ENCODE measurements at regions not wholly inside any gene's neighbourhood (a gene's known extent, or its start where the extent isn't known, plus 50 kb on each side); places are given as distances from the start of the nearest gene placed in this dataset.

DNA sequence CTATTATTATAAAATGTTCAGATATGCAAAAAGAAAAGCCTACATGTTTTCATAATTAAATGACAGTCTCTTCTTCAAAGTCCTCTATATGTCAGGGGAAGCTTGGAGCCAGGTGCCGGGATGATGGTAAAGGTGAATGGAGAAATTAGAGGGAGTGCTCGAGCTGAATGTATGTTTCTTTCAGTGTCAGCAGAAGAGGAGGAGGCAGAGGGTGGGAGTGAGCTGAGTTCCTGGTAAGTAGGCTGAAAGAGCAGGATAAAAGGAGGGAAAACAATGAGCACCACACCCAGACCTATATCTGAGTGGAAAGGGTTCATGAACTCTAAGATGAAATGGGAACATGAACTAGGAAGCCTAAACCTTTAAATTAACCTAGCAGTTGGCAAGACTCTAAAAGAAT lies 307.6 kb upstream of the NBEA start:
- TF ChIP-seq, protein P1, sequence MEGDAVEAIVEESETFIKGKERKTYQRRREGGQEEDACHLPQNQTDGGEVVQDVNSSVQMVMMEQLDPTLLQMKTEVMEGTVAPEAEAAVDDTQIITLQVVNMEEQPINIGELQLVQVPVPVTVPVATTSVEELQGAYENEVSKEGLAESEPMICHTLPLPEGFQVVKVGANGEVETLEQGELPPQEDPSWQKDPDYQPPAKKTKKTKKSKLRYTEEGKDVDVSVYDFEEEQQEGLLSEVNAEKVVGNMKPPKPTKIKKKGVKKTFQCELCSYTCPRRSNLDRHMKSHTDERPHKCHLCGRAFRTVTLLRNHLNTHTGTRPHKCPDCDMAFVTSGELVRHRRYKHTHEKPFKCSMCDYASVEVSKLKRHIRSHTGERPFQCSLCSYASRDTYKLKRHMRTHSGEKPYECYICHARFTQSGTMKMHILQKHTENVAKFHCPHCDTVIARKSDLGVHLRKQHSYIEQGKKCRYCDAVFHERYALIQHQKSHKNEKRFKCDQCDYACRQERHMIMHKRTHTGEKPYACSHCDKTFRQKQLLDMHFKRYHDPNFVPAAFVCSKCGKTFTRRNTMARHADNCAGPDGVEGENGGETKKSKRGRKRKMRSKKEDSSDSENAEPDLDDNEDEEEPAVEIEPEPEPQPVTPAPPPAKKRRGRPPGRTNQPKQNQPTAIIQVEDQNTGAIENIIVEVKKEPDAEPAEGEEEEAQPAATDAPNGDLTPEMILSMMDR (IDR thresholded peaks at IDR 0.05; ENCODE audit: insufficient read depth, low read length), result no peak
- TF ChIP-seq, protein P2, sequence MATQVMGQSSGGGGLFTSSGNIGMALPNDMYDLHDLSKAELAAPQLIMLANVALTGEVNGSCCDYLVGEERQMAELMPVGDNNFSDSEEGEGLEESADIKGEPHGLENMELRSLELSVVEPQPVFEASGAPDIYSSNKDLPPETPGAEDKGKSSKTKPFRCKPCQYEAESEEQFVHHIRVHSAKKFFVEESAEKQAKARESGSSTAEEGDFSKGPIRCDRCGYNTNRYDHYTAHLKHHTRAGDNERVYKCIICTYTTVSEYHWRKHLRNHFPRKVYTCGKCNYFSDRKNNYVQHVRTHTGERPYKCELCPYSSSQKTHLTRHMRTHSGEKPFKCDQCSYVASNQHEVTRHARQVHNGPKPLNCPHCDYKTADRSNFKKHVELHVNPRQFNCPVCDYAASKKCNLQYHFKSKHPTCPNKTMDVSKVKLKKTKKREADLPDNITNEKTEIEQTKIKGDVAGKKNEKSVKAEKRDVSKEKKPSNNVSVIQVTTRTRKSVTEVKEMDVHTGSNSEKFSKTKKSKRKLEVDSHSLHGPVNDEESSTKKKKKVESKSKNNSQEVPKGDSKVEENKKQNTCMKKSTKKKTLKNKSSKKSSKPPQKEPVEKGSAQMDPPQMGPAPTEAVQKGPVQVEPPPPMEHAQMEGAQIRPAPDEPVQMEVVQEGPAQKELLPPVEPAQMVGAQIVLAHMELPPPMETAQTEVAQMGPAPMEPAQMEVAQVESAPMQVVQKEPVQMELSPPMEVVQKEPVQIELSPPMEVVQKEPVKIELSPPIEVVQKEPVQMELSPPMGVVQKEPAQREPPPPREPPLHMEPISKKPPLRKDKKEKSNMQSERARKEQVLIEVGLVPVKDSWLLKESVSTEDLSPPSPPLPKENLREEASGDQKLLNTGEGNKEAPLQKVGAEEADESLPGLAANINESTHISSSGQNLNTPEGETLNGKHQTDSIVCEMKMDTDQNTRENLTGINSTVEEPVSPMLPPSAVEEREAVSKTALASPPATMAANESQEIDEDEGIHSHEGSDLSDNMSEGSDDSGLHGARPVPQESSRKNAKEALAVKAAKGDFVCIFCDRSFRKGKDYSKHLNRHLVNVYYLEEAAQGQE (IDR thresholded peaks at IDR 0.05; ENCODE audit: insufficient replicate concordance, low read depth), result no peak
- no peak for TF ChIP-seq POLR2AphosphoS5 (IDR thresholded peaks at IDR 0.05; ENCODE audit: low read depth)
- TF ChIP-seq GABPA (IDR thresholded peaks at IDR 0.05; ENCODE audit: low read depth), result no peak
- no peak for TF ChIP-seq SPI1 (IDR thresholded peaks at IDR 0.05; ENCODE audit: borderline replicate concordance, low read depth)

All from HL-60 (cell line).